WTC11 (cell line): ENCODE measurements at regions not wholly inside any gene's neighbourhood (a gene's known extent, or its start where the extent isn't known, plus 50 kb on each side); places are given as distances from the start of the nearest gene placed in this dataset.

ENCODE experiments used
- ELF4 ChIP-seq: sonication (generic); formaldehyde crosslinking; IDR thresholded peaks from 2 replicates; pipeline ENCODE4 v1.8.1; 2022; ENCODE audit warnings: low read depth, mild to moderate bottlenecking, moderate library complexity, missing genetic modification reagents
- FOXP1 ChIP-seq: sonication (generic); formaldehyde crosslinking; IDR thresholded peaks from 2 replicates; pipeline ENCODE4 v1.8.0; 2022; ENCODE audit warnings: missing genetic modification reagents, mild to moderate bottlenecking, moderate library complexity, borderline replicate concordance
- NR1H2 ChIP-seq: sonication (generic); formaldehyde crosslinking; IDR thresholded peaks from 2 replicates; pipeline ENCODE4 v1.9.0; 2021; ENCODE audit warnings: mild to moderate bottlenecking, moderate library complexity, missing genetic modification reagents
- TEAD4 ChIP-seq: sonication (generic); formaldehyde crosslinking; IDR thresholded peaks from 2 replicates; pipeline ENCODE4 v1.8.0; 2022; ENCODE audit warnings: mild to moderate bottlenecking, missing genetic modification reagents
- TF ChIP-seq, protein P1 (sequence below): fragments of 200-600 bp; IDR thresholded peaks from 2 replicates; pipeline ENCODE4 v1.8.0; 2022; ENCODE audit warnings: antibody characterized with exemption
- TF ChIP-seq, protein P2 (sequence below): sonication (generic); formaldehyde crosslinking; IDR thresholded peaks from 2 replicates; pipeline ENCODE4 v1.8.0; 2022; ENCODE audit warnings: mild to moderate bottlenecking, missing genetic modification reagents
- TF ChIP-seq, protein P3 (sequence below): sonication (generic); formaldehyde crosslinking; IDR thresholded peaks from 2 replicates; pipeline ENCODE4 v1.8.1; 2023; ENCODE audit warnings: mild to moderate bottlenecking, missing genetic modification reagents, moderate library complexity
- TF ChIP-seq, protein P4 (sequence below): sonication (generic); formaldehyde crosslinking; IDR thresholded peaks from 2 replicates; pipeline ENCODE4 v1.8.0; 2022; ENCODE audit warnings: mild to moderate bottlenecking, missing genetic modification reagents
- TF ChIP-seq, protein P5 (sequence below): sonication (generic); formaldehyde crosslinking; IDR thresholded peaks from 2 replicates; pipeline ENCODE4 v1.8.1; 2023; ENCODE audit warnings: mild to moderate bottlenecking, missing genetic modification reagents
- TF ChIP-seq, protein P6 (sequence below): sonication (generic); formaldehyde crosslinking; IDR thresholded peaks from 2 replicates; pipeline ENCODE4 v1.8.1; 2023; ENCODE audit warnings: mild to moderate bottlenecking, missing genetic modification reagents, borderline replicate concordance

DNA sequence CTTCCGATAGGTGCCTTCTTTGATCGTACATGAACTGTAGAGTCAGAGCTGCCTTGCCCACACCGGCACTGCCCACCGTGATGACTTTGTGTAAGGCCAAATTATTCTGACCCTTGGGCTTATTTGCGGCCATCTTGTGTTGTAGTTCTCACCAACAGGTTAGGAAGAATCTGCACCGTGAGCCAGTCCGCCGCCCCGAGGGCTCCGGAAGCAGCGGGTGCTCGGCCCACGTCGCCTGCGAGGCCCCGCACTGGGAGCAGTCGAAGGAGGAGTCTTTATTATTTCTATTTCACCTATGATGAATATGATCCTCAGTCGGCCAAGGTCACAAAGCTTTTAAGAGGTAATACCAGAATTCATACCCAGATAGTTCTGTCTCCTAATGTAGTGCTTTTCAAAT, 70.6 kb upstream of the SYT1 start:
- TF ChIP-seq, protein P1, sequence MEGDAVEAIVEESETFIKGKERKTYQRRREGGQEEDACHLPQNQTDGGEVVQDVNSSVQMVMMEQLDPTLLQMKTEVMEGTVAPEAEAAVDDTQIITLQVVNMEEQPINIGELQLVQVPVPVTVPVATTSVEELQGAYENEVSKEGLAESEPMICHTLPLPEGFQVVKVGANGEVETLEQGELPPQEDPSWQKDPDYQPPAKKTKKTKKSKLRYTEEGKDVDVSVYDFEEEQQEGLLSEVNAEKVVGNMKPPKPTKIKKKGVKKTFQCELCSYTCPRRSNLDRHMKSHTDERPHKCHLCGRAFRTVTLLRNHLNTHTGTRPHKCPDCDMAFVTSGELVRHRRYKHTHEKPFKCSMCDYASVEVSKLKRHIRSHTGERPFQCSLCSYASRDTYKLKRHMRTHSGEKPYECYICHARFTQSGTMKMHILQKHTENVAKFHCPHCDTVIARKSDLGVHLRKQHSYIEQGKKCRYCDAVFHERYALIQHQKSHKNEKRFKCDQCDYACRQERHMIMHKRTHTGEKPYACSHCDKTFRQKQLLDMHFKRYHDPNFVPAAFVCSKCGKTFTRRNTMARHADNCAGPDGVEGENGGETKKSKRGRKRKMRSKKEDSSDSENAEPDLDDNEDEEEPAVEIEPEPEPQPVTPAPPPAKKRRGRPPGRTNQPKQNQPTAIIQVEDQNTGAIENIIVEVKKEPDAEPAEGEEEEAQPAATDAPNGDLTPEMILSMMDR: no peak
- TF ChIP-seq ELF4 (CRISPR knock-in tag): no peak
- TF ChIP-seq FOXP1 (CRISPR knock-in tag): no peak
- no peak for TF ChIP-seq TEAD4
- TF ChIP-seq, protein P2, sequence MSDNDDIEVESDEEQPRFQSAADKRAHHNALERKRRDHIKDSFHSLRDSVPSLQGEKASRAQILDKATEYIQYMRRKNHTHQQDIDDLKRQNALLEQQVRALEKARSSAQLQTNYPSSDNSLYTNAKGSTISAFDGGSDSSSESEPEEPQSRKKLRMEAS (CRISPR knock-in tag): no peak
- TF ChIP-seq, protein P3, sequence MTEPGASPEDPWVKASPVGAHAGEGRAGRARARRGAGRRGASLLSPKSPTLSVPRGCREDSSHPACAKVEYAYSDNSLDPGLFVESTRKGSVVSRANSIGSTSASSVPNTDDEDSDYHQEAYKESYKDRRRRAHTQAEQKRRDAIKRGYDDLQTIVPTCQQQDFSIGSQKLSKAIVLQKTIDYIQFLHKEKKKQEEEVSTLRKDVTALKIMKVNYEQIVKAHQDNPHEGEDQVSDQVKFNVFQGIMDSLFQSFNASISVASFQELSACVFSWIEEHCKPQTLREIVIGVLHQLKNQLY (CRISPR knock-in tag): no peak
- TF ChIP-seq, protein P4, sequence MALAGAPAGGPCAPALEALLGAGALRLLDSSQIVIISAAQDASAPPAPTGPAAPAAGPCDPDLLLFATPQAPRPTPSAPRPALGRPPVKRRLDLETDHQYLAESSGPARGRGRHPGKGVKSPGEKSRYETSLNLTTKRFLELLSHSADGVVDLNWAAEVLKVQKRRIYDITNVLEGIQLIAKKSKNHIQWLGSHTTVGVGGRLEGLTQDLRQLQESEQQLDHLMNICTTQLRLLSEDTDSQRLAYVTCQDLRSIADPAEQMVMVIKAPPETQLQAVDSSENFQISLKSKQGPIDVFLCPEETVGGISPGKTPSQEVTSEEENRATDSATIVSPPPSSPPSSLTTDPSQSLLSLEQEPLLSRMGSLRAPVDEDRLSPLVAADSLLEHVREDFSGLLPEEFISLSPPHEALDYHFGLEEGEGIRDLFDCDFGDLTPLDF: no peak
- TF ChIP-seq, protein P5, sequence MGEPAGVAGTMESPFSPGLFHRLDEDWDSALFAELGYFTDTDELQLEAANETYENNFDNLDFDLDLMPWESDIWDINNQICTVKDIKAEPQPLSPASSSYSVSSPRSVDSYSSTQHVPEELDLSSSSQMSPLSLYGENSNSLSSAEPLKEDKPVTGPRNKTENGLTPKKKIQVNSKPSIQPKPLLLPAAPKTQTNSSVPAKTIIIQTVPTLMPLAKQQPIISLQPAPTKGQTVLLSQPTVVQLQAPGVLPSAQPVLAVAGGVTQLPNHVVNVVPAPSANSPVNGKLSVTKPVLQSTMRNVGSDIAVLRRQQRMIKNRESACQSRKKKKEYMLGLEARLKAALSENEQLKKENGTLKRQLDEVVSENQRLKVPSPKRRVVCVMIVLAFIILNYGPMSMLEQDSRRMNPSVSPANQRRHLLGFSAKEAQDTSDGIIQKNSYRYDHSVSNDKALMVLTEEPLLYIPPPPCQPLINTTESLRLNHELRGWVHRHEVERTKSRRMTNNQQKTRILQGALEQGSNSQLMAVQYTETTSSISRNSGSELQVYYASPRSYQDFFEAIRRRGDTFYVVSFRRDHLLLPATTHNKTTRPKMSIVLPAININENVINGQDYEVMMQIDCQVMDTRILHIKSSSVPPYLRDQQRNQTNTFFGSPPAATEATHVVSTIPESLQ (CRISPR knock-in tag): no peak
- no peak for TF ChIP-seq NR1H2 (CRISPR knock-in tag)
- TF ChIP-seq, protein P6, sequence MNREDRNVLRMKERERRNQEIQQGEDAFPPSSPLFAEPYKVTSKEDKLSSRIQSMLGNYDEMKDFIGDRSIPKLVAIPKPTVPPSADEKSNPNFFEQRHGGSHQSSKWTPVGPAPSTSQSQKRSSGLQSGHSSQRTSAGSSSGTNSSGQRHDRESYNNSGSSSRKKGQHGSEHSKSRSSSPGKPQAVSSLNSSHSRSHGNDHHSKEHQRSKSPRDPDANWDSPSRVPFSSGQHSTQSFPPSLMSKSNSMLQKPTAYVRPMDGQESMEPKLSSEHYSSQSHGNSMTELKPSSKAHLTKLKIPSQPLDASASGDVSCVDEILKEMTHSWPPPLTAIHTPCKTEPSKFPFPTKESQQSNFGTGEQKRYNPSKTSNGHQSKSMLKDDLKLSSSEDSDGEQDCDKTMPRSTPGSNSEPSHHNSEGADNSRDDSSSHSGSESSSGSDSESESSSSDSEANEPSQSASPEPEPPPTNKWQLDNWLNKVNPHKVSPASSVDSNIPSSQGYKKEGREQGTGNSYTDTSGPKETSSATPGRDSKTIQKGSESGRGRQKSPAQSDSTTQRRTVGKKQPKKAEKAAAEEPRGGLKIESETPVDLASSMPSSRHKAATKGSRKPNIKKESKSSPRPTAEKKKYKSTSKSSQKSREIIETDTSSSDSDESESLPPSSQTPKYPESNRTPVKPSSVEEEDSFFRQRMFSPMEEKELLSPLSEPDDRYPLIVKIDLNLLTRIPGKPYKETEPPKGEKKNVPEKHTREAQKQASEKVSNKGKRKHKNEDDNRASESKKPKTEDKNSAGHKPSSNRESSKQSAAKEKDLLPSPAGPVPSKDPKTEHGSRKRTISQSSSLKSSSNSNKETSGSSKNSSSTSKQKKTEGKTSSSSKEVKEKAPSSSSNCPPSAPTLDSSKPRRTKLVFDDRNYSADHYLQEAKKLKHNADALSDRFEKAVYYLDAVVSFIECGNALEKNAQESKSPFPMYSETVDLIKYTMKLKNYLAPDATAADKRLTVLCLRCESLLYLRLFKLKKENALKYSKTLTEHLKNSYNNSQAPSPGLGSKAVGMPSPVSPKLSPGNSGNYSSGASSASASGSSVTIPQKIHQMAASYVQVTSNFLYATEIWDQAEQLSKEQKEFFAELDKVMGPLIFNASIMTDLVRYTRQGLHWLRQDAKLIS (CRISPR knock-in tag): no peak
